Activated T-cell treated with anti-CD3 and anti-CD28 coated beads, Interleukin-2, amount 50 U/mL, for 24 hours (primary cell): ENCODE measurements at regions not wholly inside any gene's neighbourhood (a gene's known extent, or its start where the extent isn't known, plus 50 kb on each side); places are given as distances from the start of the nearest gene placed in this dataset.

Source experiments
- DNase-seq: peaks from one replicate; pipeline ENCODE4 v3.0.0-alpha.2; 2020
- H3K27ac Mint-ChIP-seq: 2 replicates; pipeline ENCODE4 v1.8.0; 2020; ENCODE audit warnings: mild to moderate bottlenecking, mixed read lengths
- H3K27me3 Mint-ChIP-seq: 2 replicates; pipeline ENCODE4 v1.8.0; 2020; ENCODE audit warnings: mixed read lengths
- H3K36me3 Mint-ChIP-seq: 2 replicates; pipeline ENCODE4 v1.8.0; 2020; ENCODE audit warnings: low read depth, mixed read lengths
- H3K4me1 Mint-ChIP-seq: 2 replicates; pipeline ENCODE4 v1.8.0; 2020; ENCODE audit warnings: low read depth, mixed read lengths
- H3K4me3 Mint-ChIP-seq: 2 replicates; pipeline ENCODE4 v1.8.0; 2020; ENCODE audit warnings: mild to moderate bottlenecking, moderate library complexity, mixed read lengths
- H3K9me3 Mint-ChIP-seq: 2 replicates; pipeline ENCODE4 v1.8.0; 2020; ENCODE audit warnings: mixed read lengths

DNA sequence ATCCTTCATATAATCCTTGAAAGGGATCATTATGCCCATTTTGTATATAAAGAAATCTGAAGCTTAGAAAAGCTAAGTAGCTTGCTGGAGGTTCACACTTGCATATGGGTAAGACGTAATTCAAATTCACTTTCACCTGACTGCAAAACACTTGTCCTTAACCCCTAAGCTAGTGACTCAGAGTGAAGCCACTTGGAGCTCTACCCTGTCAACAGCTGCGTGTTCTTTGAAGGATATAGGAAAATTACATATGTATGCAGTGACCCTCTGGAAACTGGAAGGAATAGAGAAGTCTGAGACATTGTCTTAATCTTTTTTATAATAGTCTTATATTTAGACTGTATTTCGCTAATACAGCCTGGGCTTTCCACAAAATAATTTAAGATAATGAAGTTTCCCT lies 80.0 kb upstream of the STK32A start:
- no peaks in the 10 kb centered on the region for H3K9me3 Mint-ChIP-seq
- H3K27ac Mint-ChIP-seq, result no peak overlapping the region
- H3K4me3 Mint-ChIP-seq, result no peak overlapping the region
- H3K36me3 Mint-ChIP-seq, result no peaks in the 10 kb centered on the region
- H3K4me1 Mint-ChIP-seq, result no peaks in the 10 kb centered on the region
- H3K27me3 Mint-ChIP-seq, result no peaks in the 10 kb centered on the region
- no peak for DNase-seq

GRCh38 chr5:147156012-147156411 lies 78.8 kb upstream of the STK32A start:
- no peaks in the 10 kb centered on the region for H3K27me3 Mint-ChIP-seq
- no peak overlapping the region for H3K4me3 Mint-ChIP-seq
- no peaks in the 10 kb centered on the region for H3K9me3 Mint-ChIP-seq
- H3K27ac Mint-ChIP-seq, result no peak overlapping the region
- DNase-seq, result no peak
- H3K36me3 Mint-ChIP-seq, result no peaks in the 10 kb centered on the region
- H3K4me1 Mint-ChIP-seq, result no peaks in the 10 kb centered on the region

GRCh38 chr5:147160902-147161700 lies 73.7 kb upstream of the STK32A start:
- H3K4me1 Mint-ChIP-seq, result no peaks in the 10 kb centered on the region

GRCh38 chr5:147162740-147163139 lies 72.1 kb upstream of the STK32A start:
- no peak overlapping the region for H3K27ac Mint-ChIP-seq
- peaks cover 5% of the 10 kb centered on the region for H3K27me3 Mint-ChIP-seq
- H3K4me1 Mint-ChIP-seq, result no peaks in the 10 kb centered on the region
- peaks cover 2% of the 10 kb centered on the region for H3K9me3 Mint-ChIP-seq
- no peak overlapping the region for H3K4me3 Mint-ChIP-seq
- no peak for DNase-seq
- H3K36me3 Mint-ChIP-seq, result no peaks in the 10 kb centered on the region

More at GRCh38 chr5:147160902-147161700, 73.7 kb upstream of the STK32A start:
- H3K27me3 Mint-ChIP-seq, result peaks cover 5% of the 10 kb centered on the region
- no peak overlapping the region for H3K4me3 Mint-ChIP-seq
- peaks cover 2% of the 10 kb centered on the region for H3K9me3 Mint-ChIP-seq
- no peaks in the 10 kb centered on the region for H3K36me3 Mint-ChIP-seq
- no peak for DNase-seq
- H3K27ac Mint-ChIP-seq, result no peak overlapping the region

DNA sequence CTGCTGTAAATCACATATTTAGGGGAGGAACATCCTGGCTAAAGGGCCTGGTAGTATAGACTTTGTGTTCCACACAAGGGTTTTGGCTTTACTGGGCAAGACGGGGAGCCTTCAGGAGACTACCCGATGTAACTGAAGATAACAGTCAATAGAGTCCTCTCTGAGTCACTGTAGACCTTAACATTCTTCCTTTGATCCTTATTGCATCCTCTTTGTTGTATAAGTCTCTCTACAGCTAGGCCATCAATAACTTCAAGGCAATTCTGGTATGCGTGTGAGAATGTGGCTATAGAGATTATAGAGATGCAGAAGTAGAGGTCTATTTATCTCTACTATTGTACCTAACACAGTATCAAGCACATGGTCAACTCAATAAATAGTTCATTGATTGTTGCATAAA lies 67.3 kb upstream of the STK32A start:
- no peak for DNase-seq
- Mint-ChIP-seq H3K27ac (no peak overlapping the region), H3K4me3 (no peak overlapping the region), H3K27me3 (peaks cover 5% of the 10 kb centered on the region), H3K9me3 (peaks cover 2% of the 10 kb centered on the region), H3K4me1 (no peaks in the 10 kb centered on the region), H3K36me3 (no peaks in the 10 kb centered on the region)

DNA sequence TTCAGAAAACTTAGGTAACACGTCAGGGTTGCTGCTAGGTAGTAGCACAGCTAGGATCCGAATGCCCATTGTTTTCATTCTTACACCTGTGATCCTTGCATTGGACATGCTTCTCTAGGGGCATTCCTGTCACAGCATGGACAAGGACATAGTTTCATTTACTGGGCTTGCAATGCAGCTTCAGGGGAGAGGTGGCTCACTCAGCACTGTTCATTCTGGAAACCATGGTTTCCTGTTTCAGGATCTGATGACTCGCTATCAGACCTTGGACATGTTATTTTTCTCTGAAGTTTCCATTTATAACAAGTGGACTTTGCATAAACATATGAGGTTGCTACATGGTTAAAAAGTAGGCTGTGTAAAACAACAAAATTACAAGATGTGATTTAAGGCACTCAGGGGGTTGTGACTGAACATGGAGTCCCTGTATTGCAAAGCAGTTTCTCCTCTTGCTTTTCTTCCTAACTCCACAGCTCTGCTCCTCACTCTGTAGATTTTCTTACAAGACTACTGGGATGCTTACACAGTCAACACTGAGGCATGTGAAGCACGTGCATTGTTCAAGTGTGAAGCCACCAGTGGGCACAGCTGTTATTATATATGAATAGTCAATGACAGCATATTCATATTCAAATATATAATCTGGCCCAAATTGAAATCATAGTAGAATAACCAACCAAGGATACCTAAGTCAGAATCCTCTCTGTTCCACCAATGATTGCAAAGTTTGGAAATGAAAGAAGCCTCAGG lies 66.1 kb upstream of the STK32A start:
- Mint-ChIP-seq H3K4me1 (no peaks in the 10 kb centered on the region), H3K27me3 (peaks cover 2% of the 10 kb centered on the region), H3K4me3 (no peak overlapping the region), H3K27ac (no peak overlapping the region), H3K9me3 (peaks cover 2% of the 10 kb centered on the region), H3K36me3 (no peaks in the 10 kb centered on the region)
- no peak for DNase-seq

- no peak overlapping the region for H3K27ac Mint-ChIP-seq
- no peaks in the 10 kb centered on the region for H3K9me3 Mint-ChIP-seq
- no peaks in the 10 kb centered on the region for H3K27me3 Mint-ChIP-seq
- H3K4me3 Mint-ChIP-seq, result no peak overlapping the region
- no peaks in the 10 kb centered on the region for H3K36me3 Mint-ChIP-seq
- H3K4me1 Mint-ChIP-seq, result no peaks in the 10 kb centered on the region
- no peak for DNase-seq
These were observed 65.4 kb upstream of the STK32A start for GRCh38 chr5:147169399-147169798.

- H3K27ac Mint-ChIP-seq, result no peak overlapping the region
- H3K4me3 Mint-ChIP-seq, result no peak overlapping the region
- no peaks in the 10 kb centered on the region for H3K4me1 Mint-ChIP-seq
- H3K27me3 Mint-ChIP-seq, result no peaks in the 10 kb centered on the region
- H3K9me3 Mint-ChIP-seq, result no peaks in the 10 kb centered on the region
- H3K36me3 Mint-ChIP-seq, result no peaks in the 10 kb centered on the region
- no peak for DNase-seq
These were observed 64.9 kb upstream of the STK32A start for GRCh38 chr5:147169901-147170300.

DNA sequence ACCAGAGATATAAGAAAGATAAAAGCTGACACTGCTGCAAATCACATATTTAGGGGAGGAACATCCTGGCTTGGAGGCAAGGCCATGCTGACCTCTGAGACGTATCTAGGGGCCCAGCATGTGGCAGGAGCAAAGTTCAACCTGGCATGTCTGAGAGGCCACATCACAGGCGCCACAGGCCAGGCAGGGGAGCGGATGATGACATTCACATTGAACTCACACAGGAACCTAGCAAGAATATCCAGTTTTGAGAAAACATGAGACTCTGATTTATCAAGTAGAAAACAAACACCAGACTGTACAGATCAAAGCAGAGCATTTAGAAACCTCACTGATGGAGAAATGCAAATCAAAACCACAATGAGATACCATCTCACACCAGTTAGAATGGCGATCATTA lies 64.2 kb upstream of the STK32A start:
- Mint-ChIP-seq H3K4me1 (no peaks in the 10 kb centered on the region), H3K9me3 (no peaks in the 10 kb centered on the region), H3K27ac (no peak overlapping the region), H3K4me3 (no peak overlapping the region), H3K27me3 (no peaks in the 10 kb centered on the region), H3K36me3 (no peaks in the 10 kb centered on the region)
- DNase-seq, result no peak

GRCh38 chr5:147174671-147175265 lies 60.1 kb upstream of the STK32A start:
- no peak overlapping the region for H3K27ac Mint-ChIP-seq

GRCh38 chr5:147175516-147176097 lies 59.2 kb upstream of the STK32A start:
- no peak overlapping the region for H3K4me3 Mint-ChIP-seq
- H3K27me3 Mint-ChIP-seq, result peaks cover 3% of the 10 kb centered on the region
- DNase-seq, result no peak
- no peaks in the 10 kb centered on the region for H3K4me1 Mint-ChIP-seq
- no peak overlapping the region for H3K27ac Mint-ChIP-seq
- H3K9me3 Mint-ChIP-seq, result no peaks in the 10 kb centered on the region
- H3K36me3 Mint-ChIP-seq, result no peaks in the 10 kb centered on the region

More at GRCh38 chr5:147174671-147175265, 60.1 kb upstream of the STK32A start:
- H3K36me3 Mint-ChIP-seq, result no peaks in the 10 kb centered on the region
- H3K27me3 Mint-ChIP-seq, result no peaks in the 10 kb centered on the region
- no peaks in the 10 kb centered on the region for H3K9me3 Mint-ChIP-seq
- H3K4me1 Mint-ChIP-seq, result no peaks in the 10 kb centered on the region
- no peak for DNase-seq
- no peak overlapping the region for H3K4me3 Mint-ChIP-seq

GRCh38 chr5:147176422-147176821 lies 58.4 kb upstream of the STK32A start:
- Mint-ChIP-seq H3K4me1 (no peaks in the 10 kb centered on the region), H3K36me3 (no peaks in the 10 kb centered on the region), H3K27me3 (peaks cover 3% of the 10 kb centered on the region), H3K9me3 (no peaks in the 10 kb centered on the region), H3K27ac (no peak overlapping the region), H3K4me3 (no peak overlapping the region)
- no peak for DNase-seq

- H3K36me3 Mint-ChIP-seq, result no peaks in the 10 kb centered on the region
- H3K4me1 Mint-ChIP-seq, result no peaks in the 10 kb centered on the region
- peaks cover 3% of the 10 kb centered on the region for H3K27me3 Mint-ChIP-seq
- no peak overlapping the region for H3K4me3 Mint-ChIP-seq
- no peak overlapping the region for H3K27ac Mint-ChIP-seq
- DNase-seq, result no peak
- no peaks in the 10 kb centered on the region for H3K9me3 Mint-ChIP-seq
These were observed 57.5 kb upstream of the STK32A start for GRCh38 chr5:147177125-147177840.

DNA sequence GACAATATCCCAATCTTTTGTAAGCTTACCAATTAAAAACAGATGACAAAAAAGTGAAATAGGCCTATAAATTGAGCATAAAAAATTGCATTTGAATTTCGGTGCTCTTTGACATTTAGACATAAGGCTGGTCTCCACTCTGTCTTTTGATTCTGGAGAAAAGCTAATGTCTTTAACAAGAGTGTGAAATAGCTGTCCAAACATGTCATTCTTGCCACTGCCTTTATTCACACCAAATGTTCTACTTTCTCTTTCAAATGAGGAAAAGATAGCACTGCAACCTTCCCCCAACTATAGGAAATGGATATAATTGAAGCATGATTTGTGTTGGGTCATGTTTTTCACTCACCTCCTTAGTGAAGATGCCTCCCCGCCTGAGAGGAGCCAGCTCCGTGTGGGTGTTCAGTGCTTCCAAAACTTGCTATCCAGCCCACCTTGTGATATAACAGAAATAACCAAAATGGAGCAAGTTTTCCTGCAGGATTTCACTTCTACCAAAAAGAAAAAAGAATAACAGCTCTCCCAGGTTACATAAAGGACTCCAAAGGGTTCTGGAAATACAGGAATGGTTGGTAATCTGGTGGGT lies 55.2 kb upstream of the STK32A start:
- H3K9me3 Mint-ChIP-seq, result no peaks in the 10 kb centered on the region
- H3K36me3 Mint-ChIP-seq, result no peaks in the 10 kb centered on the region
- no peak overlapping the region for H3K4me3 Mint-ChIP-seq
- DNase-seq, result no peak
- H3K4me1 Mint-ChIP-seq, result no peaks in the 10 kb centered on the region
- H3K27me3 Mint-ChIP-seq, result peaks cover 3% of the 10 kb centered on the region
- no peak overlapping the region for H3K27ac Mint-ChIP-seq
